ENCODE measurements at regions not wholly inside any gene's neighbourhood (a gene's known extent, or its start where the extent isn't known, plus 50 kb on each side); places are given as distances from the start of the nearest gene placed in this dataset.
"Not testable (repeated sequence)": the region's sequence is repeated elsewhere in the genome, so short reads cannot be mapped to it uniquely, and the experiment has no call there.

- DNase-seq: no peak
These were observed 52.3 kb downstream of the MRPL57 start for GRCh38 chr13:21228738-21229137.

GRCh38 chr13:21229241-21230024, 53.0 kb downstream of the MRPL57 start:
- no peak for DNase-seq

DNA sequence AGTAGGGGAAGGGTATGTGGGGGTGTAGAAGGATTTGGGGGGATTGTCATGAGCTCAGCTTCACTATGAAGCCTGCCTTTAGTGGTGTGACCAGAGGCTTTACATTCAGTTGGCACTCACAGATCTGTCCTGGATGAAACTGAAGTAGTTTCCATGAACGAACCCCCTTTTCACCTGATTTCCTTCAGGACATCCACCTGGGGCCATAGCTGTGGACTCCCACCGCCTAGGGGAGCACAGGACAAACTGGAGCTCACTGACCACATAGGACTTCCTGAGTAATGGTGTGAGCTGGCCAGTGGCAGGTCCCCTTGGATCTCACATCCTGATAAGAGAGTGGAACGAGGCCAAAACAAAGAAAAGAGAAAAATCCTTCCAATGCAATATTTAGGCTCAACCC, 54.1 kb downstream of the MRPL57 start:
- DNase-seq: no peak

DNA sequence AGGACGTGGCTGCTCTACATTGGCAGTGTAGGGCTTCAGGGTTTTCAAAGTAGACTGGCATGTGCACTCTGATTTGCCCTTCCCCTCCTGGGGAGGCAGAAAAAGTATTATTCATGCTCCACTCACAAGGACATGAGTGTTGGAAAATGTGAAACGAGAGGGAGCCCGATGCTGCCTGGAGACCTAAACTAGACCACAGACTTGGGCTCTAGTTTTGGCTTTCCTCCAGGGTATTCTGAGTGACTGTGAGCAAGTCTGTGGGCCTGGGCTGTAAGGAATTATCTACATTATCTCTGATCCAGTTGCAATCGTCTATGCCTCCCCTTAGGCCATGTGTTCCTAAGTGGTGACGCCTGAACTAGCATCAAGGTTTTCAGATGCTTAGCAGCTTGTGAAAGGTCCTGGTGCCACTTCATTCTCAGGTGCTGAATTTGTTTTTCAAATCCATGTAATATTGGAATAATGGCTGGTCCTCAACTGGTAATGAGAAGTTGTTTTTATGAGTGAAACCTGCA, 55.0 kb downstream of the MRPL57 start:
- DNase-seq: no peak

- DNase-seq: no peak
These were observed 55.7 kb downstream of the MRPL57 start for GRCh38 chr13:21232196-21232595.

DNA sequence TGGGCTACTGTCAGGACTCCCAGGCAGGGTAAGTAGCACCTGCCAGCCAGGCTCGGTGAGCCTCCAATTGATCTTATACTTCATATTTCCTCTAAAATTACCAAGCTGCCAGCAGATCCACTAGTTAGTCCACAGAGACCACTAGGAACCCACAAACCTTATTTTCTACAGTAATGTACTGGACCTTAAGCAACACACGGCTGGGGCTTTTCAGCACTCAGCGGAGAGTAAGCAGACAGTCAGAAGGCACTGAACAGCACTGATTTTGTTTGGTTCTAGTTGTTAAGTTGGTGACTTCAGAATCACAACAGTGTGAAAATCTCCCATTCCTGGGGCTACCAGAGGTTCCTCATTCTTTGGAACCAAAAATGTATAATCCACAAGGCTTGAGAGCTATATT, 56.1 kb downstream of the MRPL57 start:
- DNase-seq: no peak

- no peak for DNase-seq
These were observed 56.6 kb downstream of the MRPL57 start for GRCh38 chr13:21233086-21233485.

DNA sequence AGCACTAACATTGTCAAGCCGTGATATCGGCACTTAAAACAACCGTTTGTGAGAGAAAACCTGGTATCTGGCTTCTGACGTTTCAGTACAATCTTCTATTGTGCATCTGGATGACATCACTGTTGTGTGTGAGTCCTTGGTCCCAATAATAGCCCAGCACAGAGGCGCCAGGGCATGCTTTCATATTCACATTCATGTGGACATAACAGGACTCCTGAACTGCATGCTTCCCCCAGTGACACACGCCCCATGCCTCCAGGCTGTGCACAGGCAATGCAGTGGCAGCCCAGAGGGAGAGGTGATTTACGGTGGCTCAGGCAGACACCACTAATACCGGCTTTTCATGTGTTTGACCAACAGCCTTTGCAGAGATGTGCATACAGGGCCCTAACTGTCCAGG, 58.1 kb downstream of the MRPL57 start:
- DNase-seq: no peak

DNA sequence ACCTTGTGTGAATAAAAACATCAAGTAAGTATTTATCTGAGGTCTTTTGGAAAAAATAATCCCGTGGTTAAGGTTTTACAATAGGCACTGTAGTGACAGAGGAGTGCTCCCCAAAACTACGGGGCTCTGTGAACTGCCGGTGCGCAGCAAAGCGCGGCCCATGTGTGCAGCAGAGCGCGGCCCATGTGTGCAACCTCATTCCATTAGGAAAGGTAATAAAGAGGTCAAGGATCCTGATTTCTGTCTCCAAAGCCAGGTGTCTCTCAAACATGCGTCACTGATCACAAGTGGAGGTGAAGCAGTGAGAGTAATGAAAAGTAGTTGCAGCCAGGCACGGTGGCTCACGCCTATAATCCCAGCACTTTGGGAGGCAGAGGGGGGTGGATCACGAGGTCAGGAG, 58.7 kb downstream of the MRPL57 start:
- no peak for DNase-seq

DNA sequence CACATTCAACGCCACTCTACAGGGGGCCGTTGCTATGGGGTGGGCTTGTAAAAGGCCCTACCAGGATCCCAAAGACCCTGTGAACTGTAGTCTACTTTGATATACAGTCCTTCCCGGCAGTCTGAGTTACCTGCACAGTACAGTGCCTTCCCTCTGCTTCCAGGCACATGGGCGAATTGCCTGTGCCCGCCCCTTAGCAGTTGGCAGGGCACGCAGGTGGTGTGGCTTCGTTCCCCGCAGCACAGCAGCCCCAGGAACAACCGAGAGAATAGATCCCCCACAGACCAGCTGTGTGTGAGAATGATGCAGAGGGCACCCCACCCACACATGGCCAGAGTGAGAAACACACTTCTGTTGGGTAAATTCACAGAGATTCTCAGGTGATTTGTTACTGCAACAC, 60.6 kb downstream of the MRPL57 start:
- DNase-seq: no peak

- no peak for DNase-seq
These were observed 61.8 kb downstream of the MRPL57 start for GRCh38 chr13:21238267-21238666.

GRCh38 chr13:21240586-21240985, 64.1 kb downstream of the MRPL57 start:
- no peak for DNase-seq

- DNase-seq: no peak
These were observed 65.8 kb downstream of the MRPL57 start for GRCh38 chr13:21242236-21242635.

- DNase-seq: peak; percentile 36
These were observed 66.8 kb downstream of the MRPL57 start for GRCh38 chr13:21243045-21243897.

- not testable (repeated sequence) for DNase-seq
These were observed 67.4 kb downstream of the MRPL57 start for GRCh38 chr13:21243898-21244184.

GRCh38 chr13:21246761-21247452, 70.4 kb downstream of the MRPL57 start:
- no peak for DNase-seq

DNA sequence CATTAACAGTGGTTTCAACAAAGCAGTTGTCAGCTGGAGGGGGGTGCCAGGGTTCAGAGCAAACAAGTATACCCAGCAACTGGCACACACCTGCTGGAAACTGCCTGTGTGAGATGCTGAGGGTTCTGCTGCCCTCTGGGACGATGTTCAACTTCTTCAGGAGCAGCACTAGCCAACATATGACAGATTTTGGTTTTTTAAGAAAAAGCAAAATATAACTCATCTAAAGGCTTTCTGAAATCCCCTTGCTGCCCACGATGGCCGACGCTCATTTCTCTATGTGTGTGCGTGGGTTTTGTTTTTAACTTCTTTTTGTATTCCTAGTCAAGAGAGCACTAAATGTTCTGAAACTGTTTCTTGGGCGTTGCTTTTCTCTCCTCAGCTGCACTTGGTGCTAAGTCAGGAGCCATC, 79.9 kb downstream of the MRPL57 start:
- no peak for DNase-seq

- DNase-seq: no peak
These were observed 80.4 kb downstream of the MRPL57 start for GRCh38 chr13:21256891-21257290.

DNA sequence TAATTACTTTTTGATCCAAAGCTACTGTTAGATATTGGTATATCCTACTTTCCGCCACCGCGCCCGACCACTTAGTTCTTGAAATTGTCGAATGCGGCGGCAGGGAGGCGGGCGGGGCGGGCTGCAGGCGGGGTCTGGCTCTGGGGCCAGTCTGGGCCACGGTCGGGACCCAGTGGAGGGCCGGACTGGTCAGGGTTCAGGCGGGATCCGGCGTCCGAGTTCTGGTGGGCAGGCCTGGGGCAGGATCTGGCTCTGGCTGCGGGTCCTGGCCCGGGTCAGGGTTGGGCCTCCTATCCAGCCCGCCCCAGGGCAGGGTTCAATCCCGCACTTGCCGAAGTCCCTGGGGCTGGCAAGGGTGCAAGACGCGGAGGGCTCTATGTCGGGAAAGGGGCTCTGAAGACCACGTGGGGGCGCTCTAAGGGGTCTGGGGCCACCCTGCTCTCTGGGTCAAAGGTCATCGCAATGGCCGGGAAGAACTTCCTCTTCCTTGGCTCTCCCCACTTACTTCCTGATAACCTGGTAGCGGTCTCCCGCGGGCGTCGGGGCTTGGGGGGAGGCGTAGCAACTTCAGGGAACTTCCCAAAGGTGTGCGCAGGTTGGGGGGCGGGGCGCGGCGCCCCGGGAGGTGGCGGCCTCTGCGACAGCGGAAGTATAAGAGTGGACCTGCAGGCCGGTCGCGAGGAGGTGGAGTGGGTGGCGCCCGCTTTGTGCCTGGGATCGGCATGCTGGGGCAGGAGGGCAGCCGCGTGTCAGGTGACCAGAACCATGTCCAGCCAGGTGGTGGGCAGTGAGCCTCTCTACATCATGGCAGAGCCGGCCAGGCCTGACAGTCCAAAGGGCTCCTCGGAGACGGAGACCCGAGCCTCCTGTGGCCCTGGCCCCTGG, 83.4 kb downstream of the MRPL57 start:
- DNase-seq: no peak

- not testable (repeated sequence) for DNase-seq
These were observed 84.3 kb downstream of the MRPL57 start for GRCh38 chr13:21260561-21261290.

GRCh38 chr13:21261487-21262216, 85.2 kb downstream of the MRPL57 start:
- DNase-seq: not testable (repeated sequence)
